GM21786 (cell line): ENCODE measurements at regions not wholly inside any gene's neighbourhood (a gene's known extent, or its start where the extent isn't known, plus 50 kb on each side); places are given as distances from the start of the nearest gene placed in this dataset.
"Not testable (repeated sequence)": the region's sequence is repeated elsewhere in the genome, so short reads cannot be mapped to it uniquely, and the experiment has no call there.

Source experiments
- ATAC-seq: cut with Tn5 transposase; IDR thresholded peaks from one replicate; pipeline ENCODE4 v1.9.1; 2021; ENCODE audit not compliant: unreplicated experiment

GRCh38 chr3:75840160-75840559 is 54.8 kb upstream of the ZNF717 start:
- ATAC-seq = not testable (repeated sequence)

DNA sequence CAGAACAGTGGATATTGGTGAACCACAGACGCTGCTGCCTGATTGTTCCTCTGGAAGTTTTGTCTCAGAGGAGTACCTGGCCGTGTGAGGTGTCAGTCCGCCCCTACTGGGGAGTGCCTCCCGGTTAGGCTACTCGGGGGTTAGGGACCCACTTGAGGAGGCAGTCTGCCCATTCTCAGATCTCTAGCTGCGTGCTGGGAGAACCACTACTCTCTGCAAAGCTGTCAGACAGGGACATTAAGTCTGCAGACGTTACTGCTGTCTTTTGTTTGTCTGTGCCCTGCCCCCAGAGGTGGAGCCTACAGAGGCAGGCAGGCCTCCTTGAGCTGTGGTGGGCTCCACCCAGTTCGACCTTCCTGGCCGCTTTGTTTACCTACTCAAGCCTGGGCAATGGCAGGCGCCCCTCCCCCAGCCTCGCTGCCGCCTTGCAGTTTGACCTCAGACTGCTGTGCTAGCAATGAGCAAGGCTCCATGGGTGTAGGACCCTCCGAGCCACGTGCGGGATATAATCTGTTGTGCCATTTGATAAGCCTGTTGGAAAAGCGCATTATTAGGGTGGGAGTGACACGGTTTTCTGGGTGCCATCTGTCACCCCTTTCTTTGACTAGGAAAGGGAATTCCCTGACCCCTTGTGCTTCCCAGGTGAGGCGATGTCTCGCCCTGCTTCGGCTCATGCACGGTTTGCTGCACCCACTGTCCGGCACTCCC is 65.1 kb upstream of the ZNF717 start:
- not testable (repeated sequence) for ATAC-seq

GRCh38 chr3:75863130-75863529 is 77.8 kb upstream of the ZNF717 start:
- ATAC-seq = no peak

DNA sequence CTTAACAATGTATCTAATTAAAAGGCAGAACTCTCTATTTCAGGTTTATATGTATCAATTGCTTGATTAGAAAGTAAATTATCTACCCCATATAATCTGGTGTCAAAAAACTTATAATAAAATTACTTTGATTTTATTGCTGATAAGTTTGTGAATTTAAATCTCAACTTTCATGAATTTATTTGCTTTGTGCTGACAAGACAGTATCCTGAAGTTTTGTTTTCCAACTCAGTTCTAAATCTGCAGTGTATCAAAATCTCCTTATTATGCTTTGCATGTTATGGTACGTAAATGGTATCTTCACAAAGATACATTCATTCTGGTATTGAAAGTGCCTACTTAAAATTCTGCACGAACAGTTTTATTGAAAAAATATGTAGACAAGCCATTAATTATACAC is 78.5 kb upstream of the ZNF717 start:
- no peak for ATAC-seq

- not testable (repeated sequence) for ATAC-seq
Observed at GRCh38 chr3:75883719-75884118, 98.4 kb upstream of the ZNF717 start.

DNA sequence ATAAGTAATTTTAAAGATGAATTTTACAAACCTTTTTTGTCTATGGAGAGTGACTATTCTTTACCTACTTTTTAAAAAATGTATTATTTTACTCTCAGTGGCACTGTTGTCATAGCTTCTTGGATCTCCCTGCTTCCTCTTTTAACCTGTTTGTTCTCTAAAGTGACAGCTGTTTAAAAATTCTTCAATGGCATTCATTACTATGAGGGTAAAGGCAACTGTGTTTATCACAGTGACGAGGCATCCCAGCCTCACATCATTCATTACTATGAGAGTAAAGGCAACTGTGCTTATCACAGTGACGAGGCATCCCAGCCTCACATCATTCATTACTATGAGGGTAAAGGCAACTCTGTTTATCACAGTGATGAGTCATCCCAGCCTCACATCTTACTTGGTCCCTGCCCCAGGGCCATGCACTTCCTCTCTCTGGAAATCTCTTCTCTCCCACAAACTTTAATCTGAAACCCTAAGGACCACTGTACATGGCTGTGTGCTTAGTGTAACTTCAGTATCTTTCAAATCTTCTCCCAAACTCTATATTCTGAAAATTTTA is 101.7 kb upstream of the ZNF717 start:
- no peak for ATAC-seq

DNA sequence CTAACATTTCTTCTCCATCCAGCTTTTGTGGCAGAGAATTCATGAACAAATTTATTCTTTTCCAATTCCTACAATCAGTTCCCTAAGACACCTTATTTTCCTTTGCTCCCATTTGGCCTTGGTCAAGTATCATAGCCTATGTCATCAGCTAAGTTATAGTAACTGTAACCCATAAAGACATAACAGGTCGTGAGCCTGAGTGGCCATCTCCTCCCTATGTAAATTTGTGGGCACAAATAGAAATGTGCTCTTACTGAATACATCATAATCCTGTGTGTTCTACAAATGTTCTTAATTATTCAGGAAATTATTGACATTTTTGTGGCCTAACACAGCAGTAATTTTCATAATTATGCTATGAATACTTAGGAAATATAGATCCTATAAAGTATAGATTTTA is 108.9 kb upstream of the ZNF717 start:
- no peak for ATAC-seq

- ATAC-seq = no peak
Observed at GRCh38 chr3:75896265-75896664, 110.9 kb upstream of the ZNF717 start.

DNA sequence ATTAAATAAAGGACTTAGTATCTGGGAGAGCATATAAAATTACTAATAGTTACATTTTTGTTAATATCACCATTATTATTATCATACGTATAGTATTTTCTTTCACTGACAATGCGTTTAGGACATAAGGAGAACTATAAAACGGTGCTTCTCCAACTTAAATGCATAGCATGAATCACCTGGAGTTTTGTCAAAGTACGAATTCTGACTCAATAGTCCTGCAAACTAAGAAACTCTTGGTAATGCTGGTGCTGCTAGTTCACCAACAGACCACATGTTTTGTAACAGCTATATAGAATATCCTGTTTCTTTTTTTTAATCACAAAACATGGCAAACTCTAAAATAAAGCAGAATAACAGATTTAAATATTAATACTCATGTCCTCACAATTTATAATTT is 116.1 kb upstream of the ZNF717 start:
- not testable (repeated sequence) for ATAC-seq

- ATAC-seq = no peak
Observed at GRCh38 chr3:75906555-75907112, 121.3 kb upstream of the ZNF717 start.

- ATAC-seq = no peak
Observed at GRCh38 chr3:75913800-75914350, 128.5 kb upstream of the ZNF717 start.

GRCh38 chr3:75914741-75915140 is 129.4 kb upstream of the ZNF717 start:
- not testable (repeated sequence) for ATAC-seq

- no peak for ATAC-seq
Observed at GRCh38 chr3:75938921-75939320, 153.6 kb upstream of the ZNF717 start.

DNA sequence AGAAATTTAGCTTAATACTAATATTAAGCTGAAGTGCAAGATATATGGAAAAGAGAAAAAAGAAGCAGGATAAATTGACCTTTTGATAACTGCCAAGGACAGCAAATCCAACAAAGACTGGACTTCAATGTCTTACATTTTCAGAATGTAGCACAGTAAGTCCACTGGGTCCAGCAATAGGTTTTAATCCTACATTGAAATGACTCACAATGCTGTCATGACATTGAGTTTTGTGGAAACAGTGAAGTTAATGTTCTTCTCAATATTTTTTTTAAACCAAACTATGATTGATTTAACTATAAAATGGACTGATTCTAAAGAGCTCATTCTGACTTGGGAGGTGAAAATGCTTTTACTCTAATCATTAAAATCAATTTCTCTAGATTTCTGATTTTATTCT is 166.6 kb upstream of the ZNF717 start:
- no peak for ATAC-seq

DNA sequence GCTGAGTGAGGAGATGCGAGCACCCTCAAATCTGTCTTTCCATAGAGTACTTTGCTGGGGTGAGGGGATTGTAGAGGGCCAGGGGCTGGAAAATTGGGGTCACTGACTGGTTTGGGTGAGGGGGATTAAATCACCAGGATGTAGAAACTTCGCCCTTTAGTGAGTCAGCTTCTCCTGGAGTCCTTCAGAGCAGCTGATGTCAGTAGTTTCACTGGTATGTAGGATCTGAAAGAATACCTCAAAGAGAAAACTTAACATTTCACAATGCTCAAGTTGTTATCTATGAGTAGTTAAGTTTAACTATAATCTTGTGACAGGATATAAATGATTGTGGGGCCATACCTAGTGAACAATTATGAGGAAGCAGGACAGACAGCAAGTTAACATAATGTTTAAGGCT is 174.7 kb upstream of the ZNF717 start:
- not testable (repeated sequence) for ATAC-seq

DNA sequence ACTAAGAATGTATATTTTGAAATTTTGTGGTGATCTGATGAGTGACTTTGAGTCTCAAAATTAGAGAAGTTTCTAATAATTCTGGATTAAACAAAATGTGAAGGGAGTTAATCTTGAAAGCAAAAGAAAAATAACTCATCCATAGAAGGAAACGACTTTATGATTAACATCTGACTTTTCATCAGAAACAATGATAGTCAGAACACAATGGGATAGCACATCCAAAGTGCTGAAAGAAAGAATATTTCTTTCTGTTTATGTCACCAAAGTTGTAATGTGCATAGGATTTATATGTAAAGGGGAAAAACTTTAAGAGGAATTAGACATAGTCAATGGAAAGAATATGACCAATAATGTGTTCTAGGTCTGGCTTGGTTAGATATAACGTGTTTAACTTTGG is 176.7 kb upstream of the ZNF717 start:
- ATAC-seq = not testable (repeated sequence)

DNA sequence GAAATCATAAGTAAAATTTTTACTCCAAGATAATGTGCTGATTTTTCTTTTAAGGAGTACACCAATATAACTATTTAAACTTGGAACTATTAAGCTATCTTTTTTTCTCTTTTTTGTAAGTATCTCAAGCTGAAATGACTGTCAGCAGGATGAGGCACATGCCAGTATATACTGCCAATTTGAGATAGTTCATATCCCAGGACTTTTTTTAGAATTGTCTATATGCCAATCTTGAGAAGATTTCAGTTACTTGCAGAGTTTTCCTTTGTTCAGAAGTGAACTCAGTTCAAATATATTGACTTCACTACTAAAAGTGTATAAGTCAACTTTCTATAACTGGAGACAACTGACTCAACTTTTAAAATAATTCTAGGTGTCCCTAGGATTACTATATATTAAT is 181.7 kb upstream of the ZNF717 start:
- no peak for ATAC-seq

GRCh38 chr3:75978686-75979085 is 193.3 kb upstream of the ZNF717 start:
- no peak for ATAC-seq

- no peak for ATAC-seq
Observed at GRCh38 chr3:75981401-75981800, 196.1 kb upstream of the ZNF717 start.

DNA sequence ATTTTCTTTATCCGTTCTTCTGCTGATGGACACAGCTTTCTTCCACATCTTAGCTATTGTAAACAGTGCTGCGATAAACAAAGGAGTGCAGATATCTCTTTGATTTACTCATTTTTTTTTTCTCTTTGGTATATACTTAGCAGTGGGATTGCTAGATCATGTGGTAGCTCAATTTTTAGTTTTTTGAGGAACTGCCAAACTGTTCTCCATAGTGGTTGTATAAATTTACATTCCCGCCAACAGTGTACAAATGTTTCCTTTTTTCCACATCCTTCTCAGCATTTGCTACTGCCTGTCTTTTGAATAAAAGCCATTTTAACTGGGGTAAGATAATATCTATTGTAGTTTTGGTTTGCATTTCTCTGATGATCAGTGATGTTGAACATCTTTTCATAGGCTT is 196.8 kb upstream of the ZNF717 start:
- ATAC-seq = no peak

DNA sequence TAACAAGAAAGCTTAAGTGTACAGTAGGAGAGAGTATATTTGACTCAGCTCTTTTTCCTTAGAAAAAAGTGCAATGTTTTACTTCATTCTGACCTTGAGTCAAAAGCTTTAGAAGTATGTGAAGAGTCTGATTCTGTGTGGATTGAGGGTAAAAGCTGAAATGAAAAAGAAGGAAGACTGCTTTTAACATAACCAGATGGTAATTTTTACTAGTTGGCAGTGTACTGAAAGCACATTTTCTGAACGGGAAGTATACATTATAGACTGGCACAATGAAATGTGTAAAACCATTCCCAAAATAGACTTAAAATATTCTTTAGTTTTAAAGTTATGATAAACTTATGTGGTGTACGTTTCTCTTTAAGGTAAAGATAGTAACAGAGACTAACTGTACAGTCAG is 197.8 kb upstream of the ZNF717 start:
- ATAC-seq = no peak

DNA sequence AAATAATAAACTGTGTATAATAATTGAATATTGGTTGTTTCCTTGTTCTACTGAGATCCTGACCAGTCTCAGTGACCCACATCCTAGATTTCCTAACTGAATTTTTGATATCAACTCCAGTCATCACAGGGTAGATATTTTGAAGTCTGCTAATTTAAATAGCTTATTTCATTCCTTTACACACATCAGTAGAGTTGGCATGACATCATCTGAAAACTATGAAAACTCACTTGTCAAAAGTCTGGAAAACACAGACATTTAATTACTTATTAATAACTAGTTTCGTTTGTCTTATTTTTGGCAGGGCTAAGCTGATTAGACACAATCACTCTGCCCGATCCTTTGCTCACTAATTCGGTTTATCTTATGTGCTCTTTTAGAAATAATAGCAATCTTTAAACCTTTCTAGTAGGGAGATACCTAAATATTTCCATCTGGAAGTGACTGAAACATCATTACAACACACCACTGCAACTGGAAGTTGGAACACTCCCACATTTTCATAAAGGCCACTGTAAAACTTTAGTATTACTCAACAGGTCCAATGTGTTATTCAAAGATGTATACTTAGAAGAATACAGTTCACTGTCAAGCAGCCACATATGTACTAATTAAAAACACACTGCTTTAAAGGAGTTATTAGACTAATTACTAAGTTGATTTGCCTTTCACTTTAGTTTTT is 198.4 kb upstream of the ZNF717 start:
- ATAC-seq = no peak
